Adipose tissue (tissue), 3 donors: ENCODE measurements at regions not wholly inside any gene's neighbourhood (a gene's known extent, or its start where the extent isn't known, plus 50 kb on each side); places are given as distances from the start of the nearest gene placed in this dataset.

Source experiments
- H3K27ac ChIP-seq: one replicate; pipeline ENCODE4 v1.5.1; 2013; ENCODE audit warnings: low read depth, low read length
- WGBS, 3 donors: extraction: QIAGEN DNeasy Blood & Tissue Kit; methylation state at CpG; one replicate each; pipeline ENCODE4 v1.1.7; 2013; 5-methylcytosine and 5-hydroxymethylcytosine counted together
- donor health status: healthy with polysubstance abuse.
- donor health status: Bipolar disorder and iron deficiency.
- donor health status: healthy.

- WGBS, 3 donors: 84 to 90% (median 86%) methylated on average over 2 of the region's 2 CpGs
- no peak overlapping the region for H3K27ac ChIP-seq
Measured at GRCh38 chr14:71262441-71262840, 355.2 kb downstream of the PCNX1 start.

DNA sequence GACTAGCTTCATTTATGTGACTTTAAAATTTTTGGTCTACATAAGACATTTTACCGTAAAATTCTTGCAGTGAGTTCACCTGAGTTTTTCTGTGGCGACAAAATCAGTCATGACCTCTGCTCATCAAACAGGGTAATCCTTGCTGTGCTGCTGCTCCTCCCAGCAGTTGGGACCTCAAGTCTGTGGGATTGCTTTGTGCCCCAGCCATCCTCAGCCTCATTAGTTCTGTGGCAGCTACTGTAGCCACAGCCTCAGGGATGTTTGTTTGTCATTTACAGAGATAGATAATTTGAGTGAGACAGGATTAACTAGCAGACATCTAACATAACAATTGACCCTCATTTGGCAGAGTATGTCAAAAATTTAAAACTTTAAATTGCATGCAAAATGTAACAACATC is 357.0 kb downstream of the PCNX1 start:
- no peak overlapping the region for H3K27ac ChIP-seq
- 80 to 95% (median 91%) methylated on average over 2 of the region's 2 CpGs for WGBS, 3 donors

GRCh38 chr14:71267007-71267513 is 359.8 kb downstream of the PCNX1 start:
- 70 to 79% (median 75%) methylated on average over 5 of the region's 5 CpGs for WGBS, 3 donors
- H3K27ac ChIP-seq: no peak overlapping the region

DNA sequence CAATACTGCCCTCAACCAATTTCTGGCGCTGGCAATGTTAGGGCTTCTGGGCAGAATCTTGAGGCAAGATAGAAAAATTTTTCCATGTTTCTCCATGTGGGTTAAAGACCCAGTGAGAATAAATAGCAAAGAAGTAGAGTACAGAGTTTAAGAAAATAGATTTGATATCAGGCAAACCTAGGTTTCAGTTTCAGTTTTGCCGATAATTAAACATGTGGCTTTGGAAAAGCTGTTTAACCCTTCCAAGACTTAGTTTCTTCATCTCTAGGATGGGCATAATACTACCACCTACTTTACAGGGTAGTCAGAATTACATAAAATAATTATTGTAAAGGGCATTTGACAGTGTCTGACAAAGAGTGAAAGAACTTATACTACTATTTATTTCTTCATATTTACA is 360.4 kb downstream of the PCNX1 start:
- WGBS, 3 donors: 31 to 38% (median 38%) methylated on average over 2 of the region's 2 CpGs
- no peak overlapping the region for H3K27ac ChIP-seq

- no peak overlapping the region for H3K27ac ChIP-seq
- 88 to 96% (median 92%) methylated on average over 1 of the region's 1 CpG for WGBS, 3 donors
Measured at GRCh38 chr14:71270111-71270510, 362.9 kb downstream of the PCNX1 start.

- H3K27ac ChIP-seq: no peak overlapping the region
- 86 to 90% (median 88%) methylated on average over 9 of the region's 9 CpGs for WGBS, 3 donors
Measured at GRCh38 chr14:71271166-71271945, 364.1 kb downstream of the PCNX1 start.

GRCh38 chr14:71273366-71273765 is 366.1 kb downstream of the PCNX1 start:
- no peak overlapping the region for H3K27ac ChIP-seq
- WGBS, 3 donors: 79 to 87% (median 85%) methylated on average over 2 of the region's 2 CpGs

DNA sequence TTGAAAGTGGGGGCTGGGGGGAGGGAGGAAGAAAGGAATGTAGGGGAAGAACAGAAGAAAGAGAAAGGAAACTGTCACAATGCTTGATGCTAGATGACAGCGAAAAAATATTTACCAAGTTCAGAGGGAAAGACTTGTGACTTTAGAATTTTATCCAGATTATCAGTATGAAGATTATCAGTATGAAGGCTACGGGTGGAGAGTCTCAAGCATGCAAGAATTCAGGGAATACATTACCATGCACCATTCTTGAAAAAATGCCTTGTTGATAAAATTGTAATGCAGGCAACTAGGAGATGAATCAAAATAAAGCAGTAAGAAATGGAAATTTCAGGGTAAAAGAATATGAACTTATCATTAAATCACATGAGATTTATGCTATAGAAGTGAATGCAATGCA is 376.8 kb downstream of the PCNX1 start:
- H3K27ac ChIP-seq: no peak overlapping the region
- WGBS, 3 donors: 66 to 75% (median 69%) methylated on average over 2 of the region's 2 CpGs

GRCh38 chr14:71286126-71286525 is 378.9 kb downstream of the PCNX1 start:
- no peak overlapping the region for H3K27ac ChIP-seq
- WGBS, 3 donors: 97 to 100% (median 97%) methylated on average over 1 of the region's 1 CpG

GRCh38 chr14:71287567-71287966 is 380.3 kb downstream of the PCNX1 start:
- WGBS, 3 donors: 83 to 95% (median 88%) methylated on average over 2 of the region's 2 CpGs
- no peak overlapping the region for H3K27ac ChIP-seq

GRCh38 chr14:71289536-71289935 is 382.3 kb downstream of the PCNX1 start:
- 80 to 88% (median 83%) methylated on average over 4 of the region's 4 CpGs for WGBS, 3 donors
- no peak overlapping the region for H3K27ac ChIP-seq

DNA sequence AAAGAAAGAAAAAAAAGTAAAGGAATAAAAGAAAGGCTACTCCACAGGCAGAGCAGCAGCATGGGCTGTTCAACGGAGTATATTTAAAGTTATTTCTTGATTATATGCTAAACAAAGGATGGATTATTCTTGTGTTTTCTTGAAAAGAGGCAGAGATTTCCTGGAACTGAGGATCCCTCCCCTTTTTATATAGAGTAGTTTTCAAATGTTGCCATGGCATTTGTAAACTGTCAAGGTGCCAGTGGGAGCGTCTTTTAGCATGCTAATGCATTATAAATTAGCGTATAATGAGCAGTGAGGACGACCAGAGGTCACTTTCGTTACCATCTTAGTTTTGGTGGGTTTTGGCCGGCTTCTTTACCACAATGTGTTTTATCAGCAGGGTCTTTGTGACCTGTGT is 383.0 kb downstream of the PCNX1 start:
- WGBS, 3 donors: 81 to 86% (median 85%) methylated on average over 6 of the region's 6 CpGs
- no peak overlapping the region for H3K27ac ChIP-seq

GRCh38 chr14:71290960-71291466 is 383.8 kb downstream of the PCNX1 start:
- WGBS, 3 donors: 37 to 62% (median 44%) methylated on average over 4 of the region's 4 CpGs
- no peak overlapping the region for H3K27ac ChIP-seq

- H3K27ac ChIP-seq: no peak overlapping the region
Measured at GRCh38 chr14:71296184-71296583, 388.9 kb downstream of the PCNX1 start.

DNA sequence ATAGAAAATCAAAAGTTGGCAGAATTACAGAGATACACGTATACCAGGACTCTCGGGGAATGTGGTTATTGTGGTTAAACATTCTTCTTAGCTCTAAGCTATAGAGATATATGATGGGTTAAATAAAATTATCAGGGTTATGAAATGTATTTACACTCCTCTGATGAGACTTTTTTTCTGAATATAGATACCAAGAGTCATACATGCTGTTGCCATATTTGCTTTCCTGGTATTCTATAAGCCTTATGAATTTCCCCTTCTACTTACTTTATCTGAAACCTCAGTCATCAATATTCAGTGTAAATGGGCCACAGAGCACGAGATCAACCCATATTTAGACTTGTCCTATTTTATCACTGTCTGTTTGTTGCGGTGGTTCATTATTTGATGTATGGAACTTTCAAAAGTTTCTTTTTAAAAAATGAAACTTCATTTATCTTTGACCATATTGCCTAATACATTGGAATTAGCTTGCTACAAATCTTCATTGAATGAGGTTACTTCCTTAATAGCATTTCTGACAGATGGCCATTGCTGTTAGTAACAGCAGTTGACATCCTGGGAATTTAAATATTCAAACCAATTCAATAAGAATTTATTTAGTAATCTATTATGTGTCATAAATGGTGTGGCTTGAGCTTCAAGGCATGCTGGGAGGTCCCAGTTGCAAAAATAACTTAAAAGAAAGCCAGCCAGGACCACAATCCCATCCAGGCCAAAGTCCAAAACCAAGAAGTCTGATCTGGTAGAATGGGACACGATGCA is 393.5 kb downstream of the PCNX1 start:
- WGBS, 3 donors: 60 to 75% (median 60%) methylated on average over 5 of the region's 5 CpGs
- no peak overlapping the region for H3K27ac ChIP-seq

GRCh38 chr14:71301611-71302010 is 394.4 kb downstream of the PCNX1 start:
- H3K27ac ChIP-seq: no peak overlapping the region
- 86 to 93% (median 92%) methylated on average over 2 of the region's 2 CpGs for WGBS, 3 donors

- 84 to 91% (median 91%) methylated on average over 6 of the region's 6 CpGs for WGBS, 3 donors
- H3K27ac ChIP-seq: no peak overlapping the region
Measured at GRCh38 chr14:71304690-71305089, 397.4 kb downstream of the PCNX1 start.

- 90 to 96% (median 94%) methylated on average over 1 of the region's 1 CpG for WGBS, 3 donors
- no peak overlapping the region for H3K27ac ChIP-seq
Measured at GRCh38 chr14:71308671-71309070, 401.4 kb downstream of the PCNX1 start.

GRCh38 chr14:71309756-71310155 is 402.5 kb downstream of the PCNX1 start:
- H3K27ac ChIP-seq: no peak overlapping the region
- 79 to 96% (median 94%) methylated on average over 2 of the region's 2 CpGs for WGBS, 3 donors
